AG04450 (cell line): ENCODE measurements at regions not wholly inside any gene's neighbourhood (a gene's known extent, or its start where the extent isn't known, plus 50 kb on each side); places are given as distances from the start of the nearest gene placed in this dataset.

ENCODE experiments used
- CTCF ChIA-PET: fragments of 300-600, 350-600 bp; formaldehyde crosslinking; extraction: SDS; loops from one replicate; lab custom pipeline; 2022; ENCODE audit warnings: antibody characterized with exemption, inconsistent platforms; lab: Charles Lee
- POLR2A ChIA-PET: fragments of 350-600 bp; formaldehyde crosslinking; extraction: SDS; loops from one replicate; lab custom pipeline; 2021; ENCODE audit warnings: antibody characterized with exemption, inconsistent platforms; lab: Yijun Ruan, JAX
- DNase-seq: peaks from one replicate; pipeline ENCODE4 v3.0.0-alpha.2; 2011; ENCODE audit warnings: low read depth, low spot score
- H3K27ac ChIP-seq: one replicate; pipeline ENCODE4 v1.5.1; 2012; ENCODE audit warnings: low read depth, low read length, control low read depth
- H3K27me3 ChIP-seq: one replicate; pipeline ENCODE4 v1.6.0; 2012; ENCODE audit warnings: low read length; ENCODE audit not compliant: control insufficient read depth, insufficient read depth
- H3K4me3 ChIP-seq: 2 replicates; pipeline ENCODE4 v1.5.1; 2011; ENCODE audit warnings: mild to moderate bottlenecking, low read depth, low read length, control low read depth
- H3K9me3 ChIP-seq: 2 replicates; pipeline ENCODE4 v1.5.1; 2012; ENCODE audit warnings: low read length; ENCODE audit not compliant: control insufficient read depth, insufficient read depth
- CTCF ChIP-seq: IDR thresholded peaks from 2 replicates; pipeline ENCODE4 v1.5.1; 2011; ENCODE audit warnings: low read depth, low read length, control low read depth, inconsistent platforms

DNA sequence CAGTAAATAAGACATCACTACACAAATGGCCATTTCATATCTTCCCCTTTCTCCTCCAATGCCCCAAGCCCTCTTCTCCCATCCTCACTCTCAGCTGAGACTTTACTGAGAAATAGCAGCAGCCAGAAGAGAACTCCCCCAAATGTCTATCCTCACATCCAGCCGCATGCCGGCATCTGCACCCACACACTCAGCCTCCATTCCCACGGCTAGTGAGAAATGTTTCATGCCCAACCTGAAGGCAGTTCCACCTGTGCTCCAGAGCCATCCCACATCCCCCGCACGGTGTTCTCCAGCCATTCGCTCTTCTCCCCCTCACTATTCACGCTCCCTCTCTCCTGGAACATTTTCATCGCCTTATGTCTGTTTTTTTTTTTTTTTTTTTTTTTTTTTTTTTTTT lies 208.7 kb upstream of the DIO3 start:
- Histone ChIP-seq H3K9me3 (peaks cover 12% of the 10 kb centered on the region), H3K4me3 (no peak overlapping the region), H3K27me3 (no peaks in the 10 kb centered on the region), H3K27ac (no peak overlapping the region)
- CTCF ChIA-PET: no interaction called here
- POLR2A ChIA-PET: no interaction called here
- DNase-seq: no peak
- no peak for TF ChIP-seq CTCF

DNA sequence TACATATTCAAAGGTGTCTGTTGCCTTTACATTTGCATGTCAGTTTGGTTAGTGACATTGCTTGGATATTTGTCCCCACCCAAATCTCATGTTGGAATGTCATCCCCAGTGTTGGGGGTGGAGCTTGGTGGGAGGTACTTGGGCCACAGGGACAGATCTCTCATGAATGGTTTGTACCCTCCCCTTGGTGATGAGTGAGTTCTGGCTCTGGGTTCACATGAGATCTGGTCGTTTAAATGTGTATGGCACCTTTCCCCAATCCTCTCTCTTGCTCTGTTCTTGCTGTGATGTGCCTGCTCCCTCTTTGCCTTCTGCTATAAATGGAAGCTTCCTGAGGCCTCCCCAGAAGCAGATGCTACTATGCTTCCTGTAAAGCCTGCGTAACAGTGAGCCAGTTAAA lies 207.9 kb upstream of the DIO3 start:
- no peak for DNase-seq
- CTCF ChIA-PET: no interaction called here
- TF ChIP-seq CTCF: no peak
- POLR2A ChIA-PET: no interaction called here
- H3K27ac ChIP-seq: no peak overlapping the region
- H3K27me3 ChIP-seq: peaks cover under 1% of the 10 kb centered on the region
- H3K4me3 ChIP-seq: no peak overlapping the region
- H3K9me3 ChIP-seq: peaks cover 9% of the 10 kb centered on the region

DNA sequence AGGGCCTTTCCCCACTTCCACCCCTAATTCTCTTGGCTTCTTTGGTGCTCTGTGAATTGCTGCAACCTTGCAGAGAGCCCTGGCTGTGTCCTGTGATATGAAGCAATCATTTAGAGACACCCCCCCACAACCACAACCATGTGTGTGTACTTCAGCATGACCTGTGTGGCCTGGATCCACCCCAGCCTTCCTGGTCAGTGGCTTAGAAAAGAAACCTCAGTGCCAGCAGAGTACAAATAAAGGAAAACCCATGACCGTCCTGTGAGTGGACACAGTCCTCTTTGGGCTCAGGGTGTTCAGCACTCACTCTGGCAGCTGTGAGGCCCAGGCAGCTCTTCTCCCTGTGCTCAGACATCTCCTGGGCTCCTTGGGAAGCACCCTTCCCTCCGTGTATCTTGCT lies 206.6 kb upstream of the DIO3 start:
- CTCF ChIA-PET: no interaction called here
- Histone ChIP-seq H3K9me3 (no peaks in the 10 kb centered on the region; the same call in 1 of the 2 replicates), H3K27me3 (peaks cover 13% of the 10 kb centered on the region), H3K4me3 (no peak overlapping the region), H3K27ac (no peak overlapping the region)
- POLR2A ChIA-PET: no interaction called here
- DNase-seq: no peak
- TF ChIP-seq CTCF: no peak

DNA sequence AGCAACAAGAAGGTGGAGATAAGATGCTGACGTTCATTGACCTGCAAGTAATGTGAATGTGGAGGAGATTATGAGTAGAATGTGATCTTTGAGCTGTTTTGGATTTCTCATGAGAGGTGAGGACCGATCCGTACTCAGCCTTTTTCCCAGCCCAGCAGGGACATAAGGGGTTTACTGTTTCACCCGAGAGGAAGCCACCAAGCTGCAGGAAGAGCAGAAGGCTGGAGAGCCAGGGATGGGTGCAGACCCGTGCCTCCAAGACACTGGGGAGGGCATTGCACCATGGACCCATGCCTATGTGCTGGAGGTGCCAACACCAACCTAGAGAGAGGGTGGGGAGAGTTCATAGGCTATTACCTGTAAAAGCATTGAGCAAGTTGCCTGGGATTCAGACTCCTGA lies 206.0 kb upstream of the DIO3 start:
- ChIA-PET CTCF (no interaction called here), POLR2A (no interaction called here)
- Histone ChIP-seq H3K9me3 (no peaks in the 10 kb centered on the region; the same call in 1 of the 2 replicates), H3K27ac (no peak overlapping the region), H3K27me3 (peaks cover 18% of the 10 kb centered on the region), H3K4me3 (no peak overlapping the region)
- no peak for DNase-seq
- no peak for TF ChIP-seq CTCF

DNA sequence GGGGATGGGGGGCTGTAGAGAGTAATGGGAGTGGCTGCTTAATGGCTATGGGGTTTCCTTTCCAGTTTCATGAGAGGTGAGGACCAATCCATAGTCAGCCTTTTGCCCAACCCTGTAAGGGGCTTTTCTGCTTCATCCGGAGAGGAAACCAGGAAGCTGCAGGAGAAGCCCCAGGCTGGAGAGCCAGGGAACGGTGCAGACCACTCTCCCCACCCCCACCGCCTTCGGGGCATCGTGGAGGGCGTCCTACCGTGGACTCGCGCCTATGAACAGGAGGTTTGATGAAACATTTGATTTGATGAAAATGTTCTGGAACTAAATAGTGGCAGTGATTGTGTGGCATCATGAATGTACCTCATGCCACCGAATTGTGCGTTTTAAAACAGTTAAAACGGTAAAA lies 204.3 kb upstream of the DIO3 start:
- TF ChIP-seq CTCF: no peak
- ChIA-PET POLR2A (no interaction called here), CTCF (no interaction called here)
- Histone ChIP-seq H3K4me3 (no peak overlapping the region), H3K9me3 (no peaks in the 10 kb centered on the region; the same call in 1 of the 2 replicates), H3K27ac (no peak overlapping the region), H3K27me3 (peaks cover 25% of the 10 kb centered on the region)
- DNase-seq: no peak
